ENCODE measurements at regions not wholly inside any gene's neighbourhood (a gene's known extent, or its start where the extent isn't known, plus 50 kb on each side); places are given as distances from the start of the nearest gene placed in this dataset.
A peak's percentile ranks its signal among the peaks of the same experiment; 100 is the strongest.
"Not testable (repeated sequence)": the region's sequence is repeated elsewhere in the genome, so short reads cannot be mapped to it uniquely, and the experiment has no call there.

- TF ChIP-seq, protein P1, sequence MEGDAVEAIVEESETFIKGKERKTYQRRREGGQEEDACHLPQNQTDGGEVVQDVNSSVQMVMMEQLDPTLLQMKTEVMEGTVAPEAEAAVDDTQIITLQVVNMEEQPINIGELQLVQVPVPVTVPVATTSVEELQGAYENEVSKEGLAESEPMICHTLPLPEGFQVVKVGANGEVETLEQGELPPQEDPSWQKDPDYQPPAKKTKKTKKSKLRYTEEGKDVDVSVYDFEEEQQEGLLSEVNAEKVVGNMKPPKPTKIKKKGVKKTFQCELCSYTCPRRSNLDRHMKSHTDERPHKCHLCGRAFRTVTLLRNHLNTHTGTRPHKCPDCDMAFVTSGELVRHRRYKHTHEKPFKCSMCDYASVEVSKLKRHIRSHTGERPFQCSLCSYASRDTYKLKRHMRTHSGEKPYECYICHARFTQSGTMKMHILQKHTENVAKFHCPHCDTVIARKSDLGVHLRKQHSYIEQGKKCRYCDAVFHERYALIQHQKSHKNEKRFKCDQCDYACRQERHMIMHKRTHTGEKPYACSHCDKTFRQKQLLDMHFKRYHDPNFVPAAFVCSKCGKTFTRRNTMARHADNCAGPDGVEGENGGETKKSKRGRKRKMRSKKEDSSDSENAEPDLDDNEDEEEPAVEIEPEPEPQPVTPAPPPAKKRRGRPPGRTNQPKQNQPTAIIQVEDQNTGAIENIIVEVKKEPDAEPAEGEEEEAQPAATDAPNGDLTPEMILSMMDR (IDR thresholded peaks at IDR 0.05): no peak
- no peak overlapping the region for H3K27ac ChIP-seq
- no peak overlapping the region for H3K4me3 ChIP-seq
- DNase-seq (ENCODE audit: low spot score): no peak
These were observed 244.4 kb downstream of the DAD1 start for GRCh38 chr14:22344673-22345072.

DNA sequence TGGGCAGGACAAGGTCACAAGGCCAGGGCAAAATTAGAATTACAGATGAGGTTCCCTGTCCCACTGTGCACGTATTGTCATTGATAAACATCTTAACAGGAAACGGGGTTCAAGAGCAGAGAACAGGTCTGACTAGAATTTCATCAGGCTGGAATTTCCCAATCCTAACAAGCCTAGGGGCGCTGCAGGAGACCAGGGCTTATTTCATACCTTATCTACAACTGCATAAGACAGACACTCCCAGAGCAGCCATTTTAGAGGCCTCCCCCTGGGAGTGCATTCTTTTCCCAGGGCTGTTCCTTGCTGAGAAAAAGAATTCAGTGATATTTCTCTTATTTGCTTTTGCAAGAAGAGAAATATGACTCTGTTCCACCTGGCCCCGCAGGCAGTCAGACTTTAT, 244.8 kb downstream of the DAD1 start:
- H3K4me3 ChIP-seq; H3K27ac ChIP-seq; DNase-seq (ENCODE audit: low spot score): not testable (repeated sequence)

GRCh38 chr14:22341049-22341448, 248.0 kb downstream of the DAD1 start:
- Histone ChIP-seq H3K27ac (no peak overlapping the region), H3K4me3 (no peak overlapping the region)
- TF ChIP-seq, protein P1 (IDR thresholded peaks at IDR 0.05): no peak
- DNase-seq (ENCODE audit: low spot score): no peak

GRCh38 chr14:22338917-22339715, 249.9 kb downstream of the DAD1 start:
- DNase-seq (ENCODE audit: low spot score): peak; percentile 78
- H3K4me3 ChIP-seq: no peak overlapping the region
- H3K27ac ChIP-seq: peak overlapping the region; percentile 44 to 67
- TF ChIP-seq, protein P1 (IDR thresholded peaks at IDR 0.05): no peak

GRCh38 chr14:22338381-22338780, 250.6 kb downstream of the DAD1 start:
- H3K4me3 ChIP-seq: no peak overlapping the region
- TF ChIP-seq, protein P1 (IDR thresholded peaks at IDR 0.05): no peak
- DNase-seq (ENCODE audit: low spot score): no peak
- peak overlapping the region; percentile 44 to 67 for H3K27ac ChIP-seq

GRCh38 chr14:22337938-22338337, 251.1 kb downstream of the DAD1 start:
- Histone ChIP-seq H3K4me3 (no peak overlapping the region), H3K27ac (peak overlapping the region in 1 of 2 donors; percentile 44)
- DNase-seq (ENCODE audit: low spot score): no peak
- TF ChIP-seq, protein P1 (IDR thresholded peaks at IDR 0.05): no peak

- H3K4me3 ChIP-seq: no peak overlapping the region
- no peak overlapping the region for H3K27ac ChIP-seq
- DNase-seq (ENCODE audit: low spot score): no peak
- TF ChIP-seq, protein P1 (IDR thresholded peaks at IDR 0.05): no peak
These were observed 251.5 kb downstream of the DAD1 start for GRCh38 chr14:22337521-22337920.
